A549 (cell line): ENCODE measurements at regions not wholly inside any gene's neighbourhood (a gene's known extent, or its start where the extent isn't known, plus 50 kb on each side); places are given as distances from the start of the nearest gene placed in this dataset.

Experiments
- ATAC-seq, 2 experiments: fragments of 200-7000 bp in 1 of 2; fragments of >200 bp in 1 of 2; cut with Nextera tagmentation in 1 of 2; cut with Tn5 transposase in 1 of 2; 3 replicates each; pipeline versions ENCODE4 v1.8.0 to v1.9.1; 2018 to 2020; ENCODE audit warnings: mild to moderate bottlenecking in 1 of 2, moderate library complexity in 1 of 2
- CTCF ChIA-PET: fragments of 300-600 bp; sonication (Branson Sonifier 250); formaldehyde crosslinking; extraction: SDS; loops from one replicate; lab custom pipeline; 2021; ENCODE audit warnings: antibody characterized with exemption, inconsistent platforms; lab: Yijun Ruan, JAX
- POLR2A ChIA-PET: fragments of 350-600 bp; formaldehyde crosslinking; extraction: SDS; loops from one replicate; lab custom pipeline; 2021; ENCODE audit warnings: antibody characterized with exemption, inconsistent platforms; lab: Yijun Ruan, JAX
- DNase-seq, 2 experiments: peaks; one replicate each; pipeline versions ENCODE4 v3.0.0 to v3.0.0-alpha.2; 2011 to 2016; ENCODE audit warnings: low read depth in 1 of 2, low spot score in 1 of 2
- FAIRE-seq: peaks from 2 replicates; lab custom pipeline; 2011; peaks lifted over from hg19 to GRCh38; lab: Jason Lieb, UNC
- H3K27ac ChIP-seq, 2 experiments: fragments of >200 bp; sonication (Bioruptor Twin); formaldehyde crosslinking; 3 replicates each; pipeline ENCODE4 v1.5.1; 2016 to 2017
- H3K4me1 ChIP-seq: fragments of >200 bp; sonication (Bioruptor Twin); formaldehyde crosslinking; 3 replicates; pipeline ENCODE4 v1.6.1; 2016
- H3K4me2 ChIP-seq: fragments of >200 bp; sonication (Bioruptor Twin); formaldehyde crosslinking; 3 replicates; pipeline ENCODE4 v1.6.1; 2016
- H3K4me3 ChIP-seq: fragments of >200 bp; sonication (Bioruptor Twin); formaldehyde crosslinking; 3 replicates; pipeline ENCODE4 v1.5.1; 2016
- H3K9me3 ChIP-seq: fragments of >200 bp; sonication (Bioruptor Twin); formaldehyde crosslinking; 3 replicates; pipeline ENCODE4 v1.6.1; 2016
- CBX8 ChIP-seq: fragments of 200-600 bp; sonication (generic); IDR thresholded peaks from 2 replicates; pipeline ENCODE4 v1.6.1; 2016
- CHD2 ChIP-seq: fragments of 150-350 bp; IDR thresholded peaks from 2 replicates; pipeline ENCODE4 v1.6.1; 2014; ENCODE audit warnings: low read length; ENCODE audit not compliant: partially characterized antibody
- CHD4 ChIP-seq: fragments of 200-600 bp; sonication (generic); IDR thresholded peaks from 2 replicates; pipeline ENCODE4 v1.6.1; 2016; ENCODE audit warnings: antibody characterized with exemption, mild to moderate bottlenecking, borderline replicate concordance
- E2F6 ChIP-seq: IDR thresholded peaks from 2 replicates; pipeline ENCODE4 v1.6.1; 2012; ENCODE audit warnings: low read depth, borderline replicate concordance
- GATA3 ChIP-seq: IDR thresholded peaks from 2 replicates; pipeline ENCODE4 v1.6.1; 2012; ENCODE audit warnings: borderline replicate concordance
- HDAC2 ChIP-seq: fragments of 200-600 bp; sonication (generic); IDR thresholded peaks from 2 replicates; pipeline ENCODE4 v1.6.1; 2016
- KDM5A ChIP-seq: fragments of 200-600 bp; sonication (generic); IDR thresholded peaks from 2 replicates; pipeline ENCODE4 v1.6.1; 2016; ENCODE audit warnings: antibody characterized with exemption, mild to moderate bottlenecking
- MAFK ChIP-seq: fragments of 450-650 bp; IDR thresholded peaks from 2 replicates; pipeline ENCODE4 v1.6.1; 2014; ENCODE audit not compliant: partially characterized antibody
- PBX3 ChIP-seq: IDR thresholded peaks from 2 replicates; pipeline ENCODE4 v1.6.1; 2012
- PHF8 ChIP-seq: fragments of 200-600 bp; sonication (generic); IDR thresholded peaks from 2 replicates; pipeline ENCODE4 v1.6.1; 2016; ENCODE audit warnings: low read depth, mild to moderate bottlenecking, antibody characterized with exemption, moderate library complexity, borderline replicate concordance
- RARB ChIP-seq: fragments of 250-450 bp; sonication (Bioruptor Pico); IDR thresholded peaks from 2 replicates; pipeline ENCODE4 v1.8.0; 2021; ENCODE audit warnings: mild to moderate bottlenecking, moderate library complexity
- RFX5 ChIP-seq: fragments of 450-650 bp; IDR thresholded peaks from 2 replicates; pipeline ENCODE4 v1.7.1; 2014; ENCODE audit warnings: antibody characterized with exemption, mild to moderate bottlenecking, moderate library complexity
- RNF2 ChIP-seq: fragments of 200-600 bp; sonication (generic); IDR thresholded peaks from 2 replicates; pipeline ENCODE4 v1.6.1; 2016; ENCODE audit warnings: low read depth, mild to moderate bottlenecking, antibody characterized with exemption, moderate library complexity, borderline replicate concordance
- SMC3 ChIP-seq: fragments of >200 bp; sonication (Bioruptor Twin); formaldehyde crosslinking; IDR thresholded peaks from 3 replicates; pipeline ENCODE4 v1.6.1; 2018; ENCODE audit warnings: inconsistent platforms
- TFCP2L1 ChIP-seq: fragments of 250-450 bp; sonication (Bioruptor Pico); IDR thresholded peaks from 2 replicates; pipeline ENCODE4 v1.5.0; 2021; ENCODE audit warnings: mild to moderate bottlenecking
- ZNF302 ChIP-seq: fragments of 250-450 bp; sonication (Bioruptor Pico); IDR thresholded peaks from 2 replicates; pipeline ENCODE4 v1.9.0; 2021; ENCODE audit warnings: inconsistent platforms, mild to moderate bottlenecking, moderate library complexity
- ZSCAN20 ChIP-seq: fragments of 250-450 bp; sonication (Bioruptor Pico); IDR thresholded peaks from 2 replicates; pipeline ENCODE4 v1.8.0; 2022; ENCODE audit warnings: mild to moderate bottlenecking, moderate library complexity
- WGBS: methylation state at CpG from one replicate; pipeline ENCODE4 v1.1.6; 2017; ENCODE audit errors: missing lambda C conversion rate; 5-methylcytosine and 5-hydroxymethylcytosine counted together

- H3K4me2 ChIP-seq = peak overlapping the region; percentile 19; the same call in 1 of the 3 replicates
- H3K4me3 ChIP-seq = no peak overlapping the region
- H3K27ac ChIP-seq = peak overlapping the region in 1 of 2 experiments; percentile 6; a peak in 3 of 6 replicates
- TF ChIP-seq KDM5A (no peak), MAFK (peak; percentile 55)
- ChIA-PET POLR2A (no interaction called here), CTCF (no interaction called here)
- 68% methylated on average over 7 of the region's 8 CpGs for WGBS
- H3K4me1 ChIP-seq = peaks cover 19% of the 10 kb centered on the region
- FAIRE-seq = no peak
- no peak for DNase-seq
- no peaks in the 10 kb centered on the region; the same call in 2 of the 3 replicates for H3K9me3 ChIP-seq
- no peak for ATAC-seq
Observed at GRCh38 chr7:46651561-46652088, 730.6 kb upstream of the IGFBP3 start.

- peaks cover 19% of the 10 kb centered on the region for H3K4me1 ChIP-seq
- WGBS = 11% methylated on average over 2 of the region's 2 CpGs
- H3K4me3 ChIP-seq = no peak overlapping the region
- CTCF ChIA-PET = interaction anchor here (1.2 kb wide), 1 partner anchor 12 kb away, joined by 3 read pairs; no protein-coding TSS in a partner anchor
- TF ChIP-seq RARB (no peak), CHD2 (no peak)
- peak overlapping the region; percentile 19; the same call in 1 of the 3 replicates for H3K4me2 ChIP-seq
- FAIRE-seq = no peak
- H3K9me3 ChIP-seq = no peaks in the 10 kb centered on the region; the same call in 2 of the 3 replicates
- H3K27ac ChIP-seq = peak overlapping the region in 1 of 2 experiments; percentile 6; a peak in 1 of 6 replicates
- POLR2A ChIA-PET = no interaction called here
- peak; percentile 36 to 47; a peak in 2 of 6 replicates for ATAC-seq
- DNase-seq = peak in 1 of 2 experiments; percentile 44
Observed at GRCh38 chr7:46651070-46651469, 730.0 kb upstream of the IGFBP3 start.

GRCh38 chr7:46649876-46650275, 728.8 kb upstream of the IGFBP3 start:
- TF ChIP-seq TFCP2L1 (CRISPR knock-in tag) (no peak), RFX5 (no peak), GATA3 (no peak), RNF2 (no peak), CHD4 (no peak), ZSCAN20 (CRISPR knock-in tag) (no peak), PHF8 (no peak), E2F6 (no peak)
- ChIA-PET CTCF (interaction anchor here (1.2 kb wide), 1 partner anchor 10 kb away, joined by 3 read pairs; no protein-coding TSS in a partner anchor), POLR2A (no interaction called here)
- FAIRE-seq (no peak), ATAC-seq (no peak), DNase-seq (no peak)
- H3K4me1 ChIP-seq = peaks cover 19% of the 10 kb centered on the region
- WGBS = 49% methylated on average over 2 of the region's 2 CpGs
- no peak overlapping the region for H3K27ac ChIP-seq
- H3K9me3 ChIP-seq = no peaks in the 10 kb centered on the region; the same call in 2 of the 3 replicates
- H3K4me2 ChIP-seq = no peak overlapping the region
- no peak overlapping the region for H3K4me3 ChIP-seq

GRCh38 chr7:46637793-46638735, 717.0 kb upstream of the IGFBP3 start:
- Histone ChIP-seq H3K4me2 (no peak overlapping the region), H3K9me3 (no peaks in the 10 kb centered on the region), H3K4me3 (no peak overlapping the region), H3K4me1 (peaks cover 5% of the 10 kb centered on the region; the same call in 1 of the 3 replicates), H3K27ac (no peak overlapping the region)
- WGBS = 51% methylated on average over 12 of the region's 12 CpGs
- POLR2A ChIA-PET = no interaction called here
- no peak for ATAC-seq
- no peak for FAIRE-seq
- CTCF ChIA-PET = no interaction called here
- DNase-seq = no peak
- no peak for TF ChIP-seq SMC3
- TF ChIP-seq E2F6 = no peak
- no peak for TF ChIP-seq ZNF302 (CRISPR knock-in tag)
- TF ChIP-seq CBX8 = no peak
- TF ChIP-seq HDAC2 = no peak
- TF ChIP-seq PBX3 = no peak
